Muscle layer of colon (tissue), 2 donors: ENCODE measurements at regions not wholly inside any gene's neighbourhood (a gene's known extent, or its start where the extent isn't known, plus 50 kb on each side); places are given as distances from the start of the nearest gene placed in this dataset.
"Not testable (repeated sequence)": the region's sequence is repeated elsewhere in the genome, so short reads cannot be mapped to it uniquely, and the experiment has no call there.

ENCODE experiments used
- H3K27ac ChIP-seq: one replicate; pipeline ENCODE4 v1.7.0; 2013; ENCODE audit warnings: low read depth, mild to moderate bottlenecking, low read length, moderate library complexity
- H3K27me3 ChIP-seq, 2 donors: one replicate each; pipeline ENCODE4 v1.7.0; 2013; ENCODE audit warnings: low read length in 2 of 2, mild to moderate bottlenecking in 2 of 2; ENCODE audit not compliant: insufficient read depth in 2 of 2, control insufficient read depth in 1 of 2
- H3K36me3 ChIP-seq: one replicate; pipeline ENCODE4 v1.7.0; 2013; ENCODE audit warnings: mild to moderate bottlenecking, low read length; ENCODE audit not compliant: insufficient read depth
- H3K4me1 ChIP-seq: one replicate; pipeline ENCODE4 v1.7.0; 2013; ENCODE audit warnings: mild to moderate bottlenecking, low read length; ENCODE audit not compliant: insufficient read depth
- H3K4me3 ChIP-seq, 2 donors: one replicate each; pipeline ENCODE4 v1.7.0; 2013; ENCODE audit warnings: low read length in 2 of 2, low read depth in 1 of 2, mild to moderate bottlenecking in 1 of 2, moderate library complexity in 1 of 2
- H3K9ac ChIP-seq: one replicate; pipeline ENCODE4 v1.7.0; 2013; ENCODE audit warnings: low read length
- H3K9me3 ChIP-seq: one replicate; pipeline ENCODE4 v1.7.0; 2013; ENCODE audit warnings: mild to moderate bottlenecking, low read length
- donor health status: abdominal sarcoma.
- donor health status: Adenocarcinoma of cecum.

- no peaks in the 10 kb centered on the region for H3K36me3 ChIP-seq
- no peak overlapping the region for H3K9ac ChIP-seq
- H3K27me3 ChIP-seq, result no peaks in the 10 kb centered on the region
- no peak overlapping the region for H3K4me3 ChIP-seq
- no peak overlapping the region for H3K27ac ChIP-seq
- H3K9me3 ChIP-seq, result no peaks in the 10 kb centered on the region
- peaks cover 15% of the 10 kb centered on the region for H3K4me1 ChIP-seq
Observed at GRCh38 chr1:38730511-38731397, 128.8 kb downstream of the RRAGC start.

GRCh38 chr1:38728585-38728908, 131.0 kb downstream of the RRAGC start:
- no peaks in the 10 kb centered on the region for H3K36me3 ChIP-seq
- H3K9ac ChIP-seq, result peak overlapping the region; percentile 7
- H3K27me3 ChIP-seq, result no peaks in the 10 kb centered on the region
- no peaks in the 10 kb centered on the region for H3K9me3 ChIP-seq
- H3K27ac ChIP-seq, result no peak overlapping the region
- peaks cover 15% of the 10 kb centered on the region for H3K4me1 ChIP-seq
- H3K4me3 ChIP-seq, result peak overlapping the region in 1 of 2 donors; percentile 14

- Histone ChIP-seq H3K36me3 (no peaks in the 10 kb centered on the region), H3K9me3 (no peaks in the 10 kb centered on the region), H3K27me3 (no peaks in the 10 kb centered on the region), H3K4me1 (peaks cover 15% of the 10 kb centered on the region), H3K4me3 (peak overlapping the region in 1 of 2 donors; percentile 14), H3K9ac (peak overlapping the region; percentile 7), H3K27ac (no peak overlapping the region)
Observed at GRCh38 chr1:38727684-38728584, 131.6 kb downstream of the RRAGC start.

- not testable (repeated sequence) for H3K27ac ChIP-seq, H3K36me3 ChIP-seq, H3K4me3 ChIP-seq, H3K27me3 ChIP-seq, H3K9me3 ChIP-seq, H3K9ac ChIP-seq
- H3K4me1 ChIP-seq, result peaks cover 15% of the 10 kb centered on the region
Observed at GRCh38 chr1:38725321-38725961, 134.1 kb downstream of the RRAGC start.

- Histone ChIP-seq H3K27me3 (peaks cover 0 to 3% of the 10 kb centered on the region in 2 donors), H3K4me1 (peaks cover 15% of the 10 kb centered on the region), H3K4me3 (no peak overlapping the region), H3K9me3 (no peaks in the 10 kb centered on the region), H3K9ac (no peak overlapping the region), H3K36me3 (no peaks in the 10 kb centered on the region), H3K27ac (no peak overlapping the region)
Observed at GRCh38 chr1:38724160-38725131, 135.1 kb downstream of the RRAGC start.

- Histone ChIP-seq H3K27me3 (peaks cover 0 to 3% of the 10 kb centered on the region in 2 donors), H3K9ac (no peak overlapping the region), H3K4me1 (no peaks in the 10 kb centered on the region), H3K9me3 (no peaks in the 10 kb centered on the region), H3K27ac (no peak overlapping the region), H3K4me3 (no peak overlapping the region), H3K36me3 (no peaks in the 10 kb centered on the region)
Observed at GRCh38 chr1:38721816-38722215, 137.8 kb downstream of the RRAGC start.

- Histone ChIP-seq H3K27me3 (peaks cover 0 to 3% of the 10 kb centered on the region in 2 donors), H3K9me3 (no peaks in the 10 kb centered on the region), H3K27ac (no peak overlapping the region), H3K36me3 (no peaks in the 10 kb centered on the region), H3K4me1 (no peaks in the 10 kb centered on the region), H3K4me3 (no peak overlapping the region), H3K9ac (no peak overlapping the region)
Observed at GRCh38 chr1:38719880-38720279, 139.7 kb downstream of the RRAGC start.

- Histone ChIP-seq H3K36me3 (no peaks in the 10 kb centered on the region), H3K27me3 (peaks cover 0 to 3% of the 10 kb centered on the region in 2 donors), H3K27ac (no peak overlapping the region), H3K4me1 (no peaks in the 10 kb centered on the region), H3K4me3 (no peak overlapping the region), H3K9me3 (no peaks in the 10 kb centered on the region), H3K9ac (no peak overlapping the region)
Observed at GRCh38 chr1:38718031-38718430, 141.5 kb downstream of the RRAGC start.

GRCh38 chr1:38716229-38716628, 143.3 kb downstream of the RRAGC start:
- no peaks in the 10 kb centered on the region for H3K4me1 ChIP-seq
- no peaks in the 10 kb centered on the region for H3K9me3 ChIP-seq
- no peak overlapping the region for H3K27ac ChIP-seq
- H3K4me3 ChIP-seq, result no peak overlapping the region
- H3K9ac ChIP-seq, result no peak overlapping the region
- no peaks in the 10 kb centered on the region for H3K36me3 ChIP-seq
- peaks cover 0 to 3% of the 10 kb centered on the region in 2 donors for H3K27me3 ChIP-seq

- no peaks in the 10 kb centered on the region for H3K4me1 ChIP-seq
Observed at GRCh38 chr1:38715415-38715814, 144.2 kb downstream of the RRAGC start.

More at GRCh38 chr1:38715415-38715814, 144.2 kb downstream of the RRAGC start:
- no peaks in the 10 kb centered on the region for H3K9me3 ChIP-seq
- H3K9ac ChIP-seq, result no peak overlapping the region
- no peaks in the 10 kb centered on the region for H3K36me3 ChIP-seq
- no peak overlapping the region for H3K4me3 ChIP-seq
- peaks cover 0 to under 1% of the 10 kb centered on the region in 2 donors for H3K27me3 ChIP-seq
- H3K27ac ChIP-seq, result no peak overlapping the region
